ENCODE measurements at regions not wholly inside any gene's neighbourhood (a gene's known extent, or its start where the extent isn't known, plus 50 kb on each side); places are given as distances from the start of the nearest gene placed in this dataset.

DNA sequence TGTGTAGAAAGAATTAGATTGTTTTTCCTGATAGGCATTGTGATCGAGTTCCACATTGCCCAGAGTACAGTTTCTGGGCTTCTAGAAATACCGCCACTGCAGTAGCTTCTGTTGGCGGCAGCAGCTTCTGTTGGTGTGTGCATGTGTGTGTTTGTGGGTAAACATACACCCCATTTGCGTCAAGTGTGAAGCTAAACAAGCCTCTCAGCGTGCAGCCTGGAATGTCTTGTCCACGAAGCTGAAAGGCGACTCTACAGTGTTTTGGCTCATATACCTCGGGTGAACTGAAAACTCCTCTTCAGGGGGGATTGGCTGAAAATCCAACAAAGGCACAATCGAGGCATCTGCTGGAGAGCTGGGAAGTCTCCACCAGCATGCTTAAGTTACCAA lies 112.0 kb upstream of the E2F8 start:
- H3K4me1 ChIP-seq = peaks cover 5% of the 10 kb centered on the region
- ATAC-seq (no peak), DNase-seq (no peak)
- intact Hi-C loops (cut with DNase I) = no loop called here
- no peaks in the 10 kb centered on the region for H3K9me3 ChIP-seq
- TF ChIP-seq, protein P1, sequence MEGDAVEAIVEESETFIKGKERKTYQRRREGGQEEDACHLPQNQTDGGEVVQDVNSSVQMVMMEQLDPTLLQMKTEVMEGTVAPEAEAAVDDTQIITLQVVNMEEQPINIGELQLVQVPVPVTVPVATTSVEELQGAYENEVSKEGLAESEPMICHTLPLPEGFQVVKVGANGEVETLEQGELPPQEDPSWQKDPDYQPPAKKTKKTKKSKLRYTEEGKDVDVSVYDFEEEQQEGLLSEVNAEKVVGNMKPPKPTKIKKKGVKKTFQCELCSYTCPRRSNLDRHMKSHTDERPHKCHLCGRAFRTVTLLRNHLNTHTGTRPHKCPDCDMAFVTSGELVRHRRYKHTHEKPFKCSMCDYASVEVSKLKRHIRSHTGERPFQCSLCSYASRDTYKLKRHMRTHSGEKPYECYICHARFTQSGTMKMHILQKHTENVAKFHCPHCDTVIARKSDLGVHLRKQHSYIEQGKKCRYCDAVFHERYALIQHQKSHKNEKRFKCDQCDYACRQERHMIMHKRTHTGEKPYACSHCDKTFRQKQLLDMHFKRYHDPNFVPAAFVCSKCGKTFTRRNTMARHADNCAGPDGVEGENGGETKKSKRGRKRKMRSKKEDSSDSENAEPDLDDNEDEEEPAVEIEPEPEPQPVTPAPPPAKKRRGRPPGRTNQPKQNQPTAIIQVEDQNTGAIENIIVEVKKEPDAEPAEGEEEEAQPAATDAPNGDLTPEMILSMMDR (IDR thresholded peaks at IDR 0.05) = no peak
- no peak overlapping the region for H3K27ac ChIP-seq
- H3K36me3 ChIP-seq = no peaks in the 10 kb centered on the region
- H3K27me3 ChIP-seq = peaks cover 15% of the 10 kb centered on the region
- H3K4me3 ChIP-seq = no peak overlapping the region

DNA sequence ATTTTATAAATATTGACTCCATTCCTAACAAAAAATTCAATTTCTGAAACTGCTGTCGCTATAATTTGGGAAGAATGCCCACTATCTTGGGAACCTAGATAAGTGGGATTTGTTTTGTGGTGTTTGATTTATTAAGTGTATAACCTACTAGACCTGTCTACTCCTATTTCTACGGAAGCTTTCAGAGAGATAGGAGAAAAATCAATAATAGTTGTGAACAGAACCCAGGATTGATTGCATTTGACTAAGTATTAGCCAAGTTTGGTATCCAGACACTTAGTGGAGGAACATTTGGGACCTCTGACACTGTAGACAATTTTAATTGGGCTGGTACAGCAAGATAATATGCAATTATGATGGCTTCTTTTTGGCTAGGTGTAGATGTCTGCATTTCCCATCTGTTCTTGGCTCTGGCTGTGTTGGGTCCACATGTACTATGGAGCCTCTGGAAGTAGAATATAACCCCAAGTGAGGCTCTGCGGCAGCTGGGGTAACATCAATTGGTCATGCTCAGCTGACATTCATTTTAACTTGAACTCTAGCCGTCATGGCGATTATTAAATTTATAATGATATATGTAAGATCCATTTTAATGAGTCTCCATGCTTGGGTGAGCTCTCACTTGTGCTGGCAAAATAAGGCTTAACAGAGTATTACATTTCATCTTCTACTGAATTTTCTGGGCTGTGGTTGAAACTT lies 111.5 kb upstream of the E2F8 start:
- no peak for DNase-seq
- Histone ChIP-seq H3K9me3 (no peaks in the 10 kb centered on the region), H3K4me3 (no peak overlapping the region), H3K36me3 (no peaks in the 10 kb centered on the region), H3K27me3 (peaks cover 20% of the 10 kb centered on the region), H3K4me1 (peaks cover 5% of the 10 kb centered on the region), H3K27ac (no peak overlapping the region)
- TF ChIP-seq, protein P1 (IDR thresholded peaks at IDR 0.05) = no peak
- ATAC-seq = no peak
- intact Hi-C loops (cut with DNase I) = no loop called here

DNA sequence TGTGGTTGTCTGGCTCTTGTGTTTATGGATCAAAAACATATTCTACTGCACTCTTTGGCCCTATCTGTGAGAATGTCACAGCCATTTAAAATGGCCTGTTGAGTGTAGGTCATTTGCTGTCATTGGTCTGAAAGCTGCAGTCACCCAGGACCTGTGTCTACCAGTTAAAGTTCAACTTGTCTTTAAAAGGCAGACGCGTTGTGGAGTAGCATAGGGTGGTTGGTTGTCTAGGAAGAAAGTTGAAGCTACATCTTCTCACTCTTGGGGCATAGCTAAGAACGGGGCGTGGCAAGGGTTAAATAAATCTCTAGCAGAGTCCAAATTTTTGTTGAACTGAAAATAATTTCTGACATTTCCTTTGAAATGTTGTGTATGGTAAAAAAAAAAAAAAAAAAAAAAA lies 110.7 kb upstream of the E2F8 start:
- no peak for DNase-seq
- Histone ChIP-seq H3K4me3 (no peak overlapping the region), H3K27ac (no peak overlapping the region), H3K9me3 (no peaks in the 10 kb centered on the region), H3K27me3 (peaks cover 26% of the 10 kb centered on the region), H3K4me1 (peaks cover 5% of the 10 kb centered on the region), H3K36me3 (no peaks in the 10 kb centered on the region)
- intact Hi-C loops (cut with DNase I) = no loop called here
- TF ChIP-seq, protein P1 (IDR thresholded peaks at IDR 0.05) = no peak
- no peak for ATAC-seq

DNA sequence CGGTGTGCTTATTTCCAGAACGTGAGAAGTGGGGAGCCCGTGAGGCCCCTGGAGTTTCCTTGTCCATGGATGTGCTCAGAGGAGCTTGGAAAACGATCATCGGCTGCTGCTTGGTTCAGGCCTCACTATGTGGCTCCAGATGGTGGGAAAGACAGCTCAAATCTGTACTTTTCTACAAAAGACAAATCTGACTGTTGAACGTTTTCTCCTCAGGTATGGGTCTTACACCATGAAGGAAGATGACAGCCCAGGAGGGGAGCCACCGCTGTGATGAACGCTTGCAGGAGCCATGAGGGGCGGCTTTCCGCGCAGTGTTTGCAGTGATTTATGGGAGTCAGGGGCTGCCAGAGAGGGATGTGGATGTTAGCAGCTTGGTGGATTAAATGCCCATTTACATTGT lies 109.4 kb upstream of the E2F8 start:
- Histone ChIP-seq H3K9me3 (no peaks in the 10 kb centered on the region), H3K27me3 (peaks cover 34% of the 10 kb centered on the region), H3K4me1 (peaks cover 10% of the 10 kb centered on the region), H3K36me3 (no peaks in the 10 kb centered on the region), H3K27ac (no peak overlapping the region), H3K4me3 (no peak overlapping the region)
- no peak for ATAC-seq
- intact Hi-C loops (cut with DNase I) = no loop called here
- TF ChIP-seq, protein P1 (IDR thresholded peaks at IDR 0.05) = no peak
- no peak for DNase-seq

DNA sequence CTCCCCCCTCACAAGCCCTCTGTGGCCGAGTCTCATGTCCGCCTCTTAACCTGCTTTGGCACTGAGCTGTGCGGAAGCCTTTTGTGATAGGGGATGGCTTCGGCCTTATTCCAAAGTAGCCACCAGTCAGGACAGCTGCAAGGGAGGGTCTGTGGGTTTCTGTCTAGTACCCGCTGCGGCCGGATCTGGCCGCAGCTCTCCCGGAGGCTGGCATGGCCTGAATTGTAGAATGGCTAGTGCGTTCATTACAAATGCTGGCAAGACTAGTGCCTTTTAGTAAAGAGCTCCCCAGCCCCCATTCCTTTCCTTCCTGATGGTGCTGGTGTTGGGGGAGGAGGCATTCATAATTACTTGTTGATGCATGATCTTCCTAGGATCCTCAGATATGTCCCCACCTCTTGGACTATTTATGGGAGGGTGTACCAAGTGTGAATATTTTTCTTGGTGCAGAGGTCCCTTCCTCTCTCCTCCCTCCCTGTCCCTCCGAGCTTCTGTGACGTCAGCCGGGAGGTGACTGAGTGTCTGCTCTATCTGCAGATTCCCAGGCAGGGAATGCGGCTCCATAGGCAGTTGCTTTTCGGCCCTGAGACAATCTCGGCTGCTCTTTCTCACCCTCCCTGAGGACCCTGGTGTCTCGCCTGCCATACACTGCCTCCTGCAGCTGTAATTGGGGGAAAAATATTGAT lies 108.7 kb upstream of the E2F8 start:
- Histone ChIP-seq H3K4me3 (no peak overlapping the region), H3K4me1 (peaks cover 12% of the 10 kb centered on the region), H3K27me3 (peaks cover 40% of the 10 kb centered on the region), H3K36me3 (no peaks in the 10 kb centered on the region), H3K27ac (no peak overlapping the region), H3K9me3 (no peaks in the 10 kb centered on the region)
- TF ChIP-seq, protein P1 (IDR thresholded peaks at IDR 0.05) = no peak
- intact Hi-C loops (cut with DNase I) = no loop called here
- ATAC-seq (no peak), DNase-seq (no peak)

Data from upper lobe of right lung (tissue), 1 donor.